DOHH2 (cell line): ENCODE measurements at regions not wholly inside any gene's neighbourhood (a gene's known extent, or its start where the extent isn't known, plus 50 kb on each side); places are given as distances from the start of the nearest gene placed in this dataset.

Experiments
- H3F3A ChIP-seq: fragments of 200-600 bp; sonication (generic), shearing (Covaris generic); 2 replicates; pipeline ENCODE4 v1.6.0; 2016; ENCODE audit warnings: antibody characterized with exemption, mild to moderate bottlenecking; ENCODE audit not compliant: control insufficient read depth, insufficient read depth
- H3K27ac ChIP-seq: fragments of 200-600 bp; sonication (generic); 2 replicates; pipeline ENCODE4 v1.5.1; 2014; ENCODE audit warnings: low read depth, mild to moderate bottlenecking, low read length, moderate library complexity
- H3K27me3 ChIP-seq: fragments of 200-600 bp; sonication (generic); 2 replicates; pipeline ENCODE4 v1.6.1; 2014; ENCODE audit warnings: mild to moderate bottlenecking, low read length, mixed read lengths; ENCODE audit not compliant: control insufficient read depth
- H3K36me3 ChIP-seq: fragments of 200-600 bp; sonication (generic); 2 replicates; pipeline ENCODE4 v1.6.1; 2014; ENCODE audit warnings: mild to moderate bottlenecking, low read length, moderate library complexity, mixed read lengths; ENCODE audit not compliant: control insufficient read depth
- H3K4me1 ChIP-seq: fragments of 200-600 bp; sonication (generic); 2 replicates; pipeline ENCODE4 v1.6.1; 2014; ENCODE audit warnings: mild to moderate bottlenecking, low read length, mixed read lengths; ENCODE audit not compliant: control insufficient read depth
- H3K4me2 ChIP-seq: fragments of 200-600 bp; sonication (generic); 2 replicates; pipeline ENCODE4 v1.6.0; 2014; ENCODE audit warnings: mild to moderate bottlenecking, low read length, moderate library complexity
- H3K4me3 ChIP-seq: fragments of 200-600 bp; sonication (generic); 2 replicates; pipeline ENCODE4 v1.5.1; 2014; ENCODE audit warnings: mild to moderate bottlenecking, low read length, mixed read lengths
- H3K79me2 ChIP-seq: fragments of 200-600 bp; sonication (generic); 2 replicates; pipeline ENCODE4 v1.6.1; 2014; ENCODE audit warnings: mild to moderate bottlenecking, low read length, mixed read lengths; ENCODE audit not compliant: control insufficient read depth
- H3K9me2 ChIP-seq: fragments of 200-600 bp; sonication (generic); replicated peaks from 2 replicates; pipeline ENCODE4 v1.6.1; 2014; ENCODE audit warnings: mild to moderate bottlenecking, low read length, mixed read lengths; ENCODE audit not compliant: control insufficient read depth
- H3K9me3 ChIP-seq: fragments of 200-600 bp; sonication (generic); 2 replicates; pipeline ENCODE4 v1.6.1; 2014; ENCODE audit warnings: antibody characterized with exemption, low read length, mixed read lengths; ENCODE audit not compliant: control insufficient read depth, insufficient read depth
- H4K20me1 ChIP-seq: fragments of 200-600 bp; sonication (generic); 2 replicates; pipeline ENCODE4 v1.6.0; 2014; ENCODE audit warnings: low read depth, mild to moderate bottlenecking, antibody characterized with exemption, low read length, moderate library complexity; ENCODE audit not compliant: control insufficient read depth, insufficient read depth
- CTCF ChIP-seq: fragments of 200-600 bp; sonication (generic); IDR thresholded peaks from one replicate; pipeline ENCODE4 v1.5.1; 2014; ENCODE audit warnings: antibody characterized with exemption, mild to moderate bottlenecking, low read depth, low read length; ENCODE audit not compliant: poor library complexity, severe bottlenecking
- EZH2phosphoT487 ChIP-seq: fragments of 200-600 bp; sonication (generic); IDR thresholded peaks from 2 replicates; pipeline ENCODE4 v1.6.1; 2017; ENCODE audit warnings: borderline replicate concordance, mild to moderate bottlenecking, antibody characterized with exemption, low read length, moderate library complexity, mixed read lengths

- Histone ChIP-seq H3K36me3 (no peaks in the 10 kb centered on the region), H3K79me2 (no peaks in the 10 kb centered on the region), H3K27me3 (no peaks in the 10 kb centered on the region), H3K9me3 (no peaks in the 10 kb centered on the region), H3F3A (no peaks in the 10 kb centered on the region), H3K4me2 (no peak overlapping the region), H3K4me3 (no peak overlapping the region), H4K20me1 (no peaks in the 10 kb centered on the region), H3K27ac (no peak overlapping the region), H3K4me1 (0 out of 2 replicates have a peak, but pooled peaks cover 3% of the 10 kb centered on the region), H3K9me2 (no peaks in the 10 kb centered on the region)
- no peak for TF ChIP-seq CTCF
- TF ChIP-seq EZH2phosphoT487 = no peak
These were observed 670.7 kb upstream of the ZNF804A start for GRCh38 chr2:183927406-183928325.

- no peak overlapping the region for H3K4me2 ChIP-seq
- H3K9me2 ChIP-seq = no peaks in the 10 kb centered on the region
- 0 out of 2 replicates have a peak, but pooled peaks cover 3% of the 10 kb centered on the region for H3K4me1 ChIP-seq
- no peaks in the 10 kb centered on the region for H4K20me1 ChIP-seq
- no peaks in the 10 kb centered on the region for H3K79me2 ChIP-seq
- no peaks in the 10 kb centered on the region for H3F3A ChIP-seq
- H3K27ac ChIP-seq = no peak overlapping the region
- H3K4me3 ChIP-seq = no peak overlapping the region
- TF ChIP-seq EZH2phosphoT487 (no peak), CTCF (no peak)
- peaks cover 7% of the 10 kb centered on the region; the same call in 1 of the 2 replicates for H3K9me3 ChIP-seq
- no peaks in the 10 kb centered on the region for H3K27me3 ChIP-seq
- no peaks in the 10 kb centered on the region for H3K36me3 ChIP-seq
These were observed 663.3 kb upstream of the ZNF804A start for GRCh38 chr2:183935005-183935404.

GRCh38 chr2:183937220-183937619 is 661.1 kb upstream of the ZNF804A start:
- H3K9me3 ChIP-seq = peaks cover 7% of the 10 kb centered on the region; the same call in 1 of the 2 replicates
- H3F3A ChIP-seq = no peaks in the 10 kb centered on the region
- TF ChIP-seq CTCF = no peak
- H4K20me1 ChIP-seq = no peaks in the 10 kb centered on the region
- no peaks in the 10 kb centered on the region for H3K4me1 ChIP-seq
- no peaks in the 10 kb centered on the region for H3K9me2 ChIP-seq
- H3K27ac ChIP-seq = no peak overlapping the region
- H3K36me3 ChIP-seq = no peaks in the 10 kb centered on the region
- no peak overlapping the region for H3K4me2 ChIP-seq
- no peaks in the 10 kb centered on the region for H3K27me3 ChIP-seq
- no peaks in the 10 kb centered on the region for H3K79me2 ChIP-seq
- H3K4me3 ChIP-seq = no peak overlapping the region
